Thyroid gland (tissue), 4 donors: ENCODE measurements at regions not wholly inside any gene's neighbourhood (a gene's known extent, or its start where the extent isn't known, plus 50 kb on each side); places are given as distances from the start of the nearest gene placed in this dataset.

Experiments used
- POLR2A ChIP-seq, 2 donors: fragments of 450-650 bp; IDR thresholded peaks; one replicate each; pipeline ENCODE4 v1.6.1; 2017; ENCODE audit warnings: antibody characterized with exemption in 2 of 2, mild to moderate bottlenecking in 2 of 2, moderate library complexity in 1 of 2
- TF ChIP-seq, protein P1 (sequence below), 6 experiments: fragments of 200-600 bp in 3 of 6; fragments of 450-650 bp in 3 of 6; sonication (generic) in 3 of 6; IDR thresholded peaks; one replicate each; pipeline ENCODE4 v1.5.1; 2016 to 2019; ENCODE audit warnings: antibody characterized with exemption in 6 of 6, mild to moderate bottlenecking in 2 of 6, inconsistent platforms in 1 of 6, moderate library complexity in 1 of 6

DNA sequence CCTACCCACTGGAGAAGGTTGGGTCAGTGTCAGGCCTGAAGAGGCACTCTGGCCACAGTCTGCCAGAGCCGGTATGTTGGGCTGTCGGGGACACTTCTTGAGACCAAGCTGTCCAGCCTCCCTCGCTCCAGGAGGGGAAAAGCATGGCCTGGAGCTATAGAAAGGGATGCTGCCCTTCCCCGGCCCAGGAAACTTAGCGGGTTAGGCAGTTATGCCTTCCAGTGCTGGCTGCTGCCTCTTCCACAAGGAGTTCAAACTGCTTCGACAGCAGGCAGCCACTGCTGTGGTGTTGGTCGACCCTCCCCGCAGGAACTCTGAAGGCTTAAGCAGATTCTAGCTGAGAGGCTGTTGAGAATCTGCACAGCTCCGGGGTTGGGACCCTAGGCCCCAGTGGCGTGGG, 819.4 kb downstream of the DIPK2A start:
- TF ChIP-seq, protein P1, sequence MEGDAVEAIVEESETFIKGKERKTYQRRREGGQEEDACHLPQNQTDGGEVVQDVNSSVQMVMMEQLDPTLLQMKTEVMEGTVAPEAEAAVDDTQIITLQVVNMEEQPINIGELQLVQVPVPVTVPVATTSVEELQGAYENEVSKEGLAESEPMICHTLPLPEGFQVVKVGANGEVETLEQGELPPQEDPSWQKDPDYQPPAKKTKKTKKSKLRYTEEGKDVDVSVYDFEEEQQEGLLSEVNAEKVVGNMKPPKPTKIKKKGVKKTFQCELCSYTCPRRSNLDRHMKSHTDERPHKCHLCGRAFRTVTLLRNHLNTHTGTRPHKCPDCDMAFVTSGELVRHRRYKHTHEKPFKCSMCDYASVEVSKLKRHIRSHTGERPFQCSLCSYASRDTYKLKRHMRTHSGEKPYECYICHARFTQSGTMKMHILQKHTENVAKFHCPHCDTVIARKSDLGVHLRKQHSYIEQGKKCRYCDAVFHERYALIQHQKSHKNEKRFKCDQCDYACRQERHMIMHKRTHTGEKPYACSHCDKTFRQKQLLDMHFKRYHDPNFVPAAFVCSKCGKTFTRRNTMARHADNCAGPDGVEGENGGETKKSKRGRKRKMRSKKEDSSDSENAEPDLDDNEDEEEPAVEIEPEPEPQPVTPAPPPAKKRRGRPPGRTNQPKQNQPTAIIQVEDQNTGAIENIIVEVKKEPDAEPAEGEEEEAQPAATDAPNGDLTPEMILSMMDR (IDR thresholded peaks at IDR 0.05) = no peak
- TF ChIP-seq POLR2A (IDR thresholded peaks at IDR 0.05) = no peak
